ENCODE measurements at regions not wholly inside any gene's neighbourhood (a gene's known extent, or its start where the extent isn't known, plus 50 kb on each side); places are given as distances from the start of the nearest gene placed in this dataset.

- DNase-seq (ENCODE audit: low read depth) = peak; percentile 11
- no peak overlapping the region for H3K4me3 ChIP-seq (ENCODE audit: control insufficient read depth, low read depth, low read length)
These were observed 51.8 kb upstream of the SSR3 start for GRCh38 chr3:156606729-156607128.

GRCh38 chr3:156605686-156606605 lies 51.0 kb upstream of the SSR3 start:
- TF ChIP-seq CTCF (conservative IDR thresholded peaks at IDR 0.05; ENCODE audit: control insufficient read depth, insufficient read depth, low read depth, low read length) = no peak
- DNase-seq (ENCODE audit: low read depth) = peak; percentile 78
- H3K4me3 ChIP-seq (ENCODE audit: control insufficient read depth, low read depth, low read length) = peak overlapping the region; percentile 42

More at GRCh38 chr3:156606729-156607128, 51.8 kb upstream of the SSR3 start:
- no peak for TF ChIP-seq CTCF (conservative IDR thresholded peaks at IDR 0.05; ENCODE audit: control insufficient read depth, insufficient read depth, low read depth, low read length)

- DNase-seq (ENCODE audit: low read depth) = peak; percentile 58
- H3K4me3 ChIP-seq (ENCODE audit: control insufficient read depth, low read depth, low read length) = no peak overlapping the region
- no peak for TF ChIP-seq CTCF (conservative IDR thresholded peaks at IDR 0.05; ENCODE audit: control insufficient read depth, insufficient read depth, low read depth, low read length)
These were observed 49.8 kb upstream of the SSR3 start for GRCh38 chr3:156604642-156605144.
